Endothelial cell of umbilical vein (primary cell): ENCODE measurements at regions not wholly inside any gene's neighbourhood (a gene's known extent, or its start where the extent isn't known, plus 50 kb on each side); places are given as distances from the start of the nearest gene placed in this dataset.

Source experiments
- EZH2 ChIP-seq: IDR thresholded peaks from 2 replicates; pipeline ENCODE4 v1.6.1; 2012; ENCODE audit warnings: borderline replicate concordance, low read depth, mild to moderate bottlenecking, moderate library complexity, low read length, inconsistent platforms; ENCODE audit not compliant: severe bottlenecking
- GATA2 ChIP-seq: IDR thresholded peaks from 2 replicates; pipeline ENCODE4 v1.7.0; 2011; ENCODE audit warnings: low read depth, mild to moderate bottlenecking, moderate library complexity, mixed read lengths, low read length; ENCODE audit not compliant: insufficient read length, insufficient read depth
- JUN ChIP-seq: IDR thresholded peaks from 2 replicates; pipeline ENCODE4 v1.6.1; 2011; ENCODE audit warnings: borderline replicate concordance, low read depth; ENCODE audit not compliant: insufficient read length, insufficient read depth
- MAX ChIP-seq: IDR thresholded peaks from 2 replicates; pipeline ENCODE4 v1.6.1; 2011; ENCODE audit not compliant: insufficient read depth, insufficient read length
- MYC ChIP-seq: IDR thresholded peaks from one replicate; pipeline ENCODE4 v1.6.1; 2011; ENCODE audit warnings: mild to moderate bottlenecking, low read depth, low read length
- POLR2A ChIP-seq: IDR thresholded peaks from 2 replicates; pipeline ENCODE4 v1.6.1; 2012; ENCODE audit warnings: low read depth, mild to moderate bottlenecking, control low read depth, low read length
- POLR2AphosphoS5 ChIP-seq: IDR thresholded peaks from 2 replicates; pipeline ENCODE4 v1.6.1; 2012; ENCODE audit warnings: low read depth, mild to moderate bottlenecking, control low read depth, low read length, moderate library complexity; ENCODE audit not compliant: insufficient read depth
- TF ChIP-seq, protein P1 (sequence below), 2 donors: IDR thresholded peaks; 1 replicate in 1 of 2; 2 replicates in 1 of 2; pipeline ENCODE4 v1.5.1; 2011; ENCODE audit warnings: low read length in 2 of 2, mild to moderate bottlenecking in 2 of 2, moderate library complexity in 2 of 2, control low read depth in 1 of 2, inconsistent platforms in 1 of 2, low read depth in 1 of 2; ENCODE audit not compliant: insufficient read depth in 1 of 2; ENCODE audit errors: extremely low read depth in 1 of 2

DNA sequence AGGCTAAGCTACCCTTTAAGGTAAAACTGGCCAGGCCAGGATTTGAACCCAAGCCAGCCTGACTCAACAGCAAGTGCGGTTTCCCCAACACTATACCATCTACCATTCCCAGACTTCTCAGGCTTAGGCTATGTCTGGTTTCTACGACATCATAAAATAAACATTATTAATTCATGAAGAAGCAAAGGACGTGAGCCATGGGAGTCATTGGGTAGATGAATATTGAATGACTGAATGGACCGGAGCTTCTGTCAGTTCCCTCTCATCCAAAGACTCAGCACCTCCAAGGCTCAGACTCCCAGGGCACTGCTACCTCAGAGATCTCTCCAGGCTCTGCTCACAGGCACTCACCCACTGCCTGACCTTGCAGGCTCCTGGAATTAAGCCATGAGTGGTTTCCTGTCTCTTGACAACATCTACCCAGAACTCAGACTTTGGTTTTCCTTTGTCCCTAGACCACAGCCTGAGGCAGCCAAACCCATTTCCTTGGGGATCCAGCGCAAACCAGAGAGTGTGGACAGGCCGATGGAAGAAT, 64.6 kb upstream of the STEAP1B start:
- TF ChIP-seq EZH2 (no peak), MYC (no peak), POLR2A (peak; percentile 52), POLR2AphosphoS5 (peak; percentile 90), MAX (no peak), JUN (no peak), GATA2 (peak; percentile 65)
- TF ChIP-seq, protein P1, sequence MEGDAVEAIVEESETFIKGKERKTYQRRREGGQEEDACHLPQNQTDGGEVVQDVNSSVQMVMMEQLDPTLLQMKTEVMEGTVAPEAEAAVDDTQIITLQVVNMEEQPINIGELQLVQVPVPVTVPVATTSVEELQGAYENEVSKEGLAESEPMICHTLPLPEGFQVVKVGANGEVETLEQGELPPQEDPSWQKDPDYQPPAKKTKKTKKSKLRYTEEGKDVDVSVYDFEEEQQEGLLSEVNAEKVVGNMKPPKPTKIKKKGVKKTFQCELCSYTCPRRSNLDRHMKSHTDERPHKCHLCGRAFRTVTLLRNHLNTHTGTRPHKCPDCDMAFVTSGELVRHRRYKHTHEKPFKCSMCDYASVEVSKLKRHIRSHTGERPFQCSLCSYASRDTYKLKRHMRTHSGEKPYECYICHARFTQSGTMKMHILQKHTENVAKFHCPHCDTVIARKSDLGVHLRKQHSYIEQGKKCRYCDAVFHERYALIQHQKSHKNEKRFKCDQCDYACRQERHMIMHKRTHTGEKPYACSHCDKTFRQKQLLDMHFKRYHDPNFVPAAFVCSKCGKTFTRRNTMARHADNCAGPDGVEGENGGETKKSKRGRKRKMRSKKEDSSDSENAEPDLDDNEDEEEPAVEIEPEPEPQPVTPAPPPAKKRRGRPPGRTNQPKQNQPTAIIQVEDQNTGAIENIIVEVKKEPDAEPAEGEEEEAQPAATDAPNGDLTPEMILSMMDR (IDR thresholded peaks at IDR 0.05; ENCODE audit: extremely low read depth in 1 of 2, insufficient read depth in 1 of 2, low read depth in 1 of 2, low read length in 2 of 2) = no peak
